ENCODE measurements at regions not wholly inside any gene's neighbourhood (a gene's known extent, or its start where the extent isn't known, plus 50 kb on each side); places are given as distances from the start of the nearest gene placed in this dataset.

DNA sequence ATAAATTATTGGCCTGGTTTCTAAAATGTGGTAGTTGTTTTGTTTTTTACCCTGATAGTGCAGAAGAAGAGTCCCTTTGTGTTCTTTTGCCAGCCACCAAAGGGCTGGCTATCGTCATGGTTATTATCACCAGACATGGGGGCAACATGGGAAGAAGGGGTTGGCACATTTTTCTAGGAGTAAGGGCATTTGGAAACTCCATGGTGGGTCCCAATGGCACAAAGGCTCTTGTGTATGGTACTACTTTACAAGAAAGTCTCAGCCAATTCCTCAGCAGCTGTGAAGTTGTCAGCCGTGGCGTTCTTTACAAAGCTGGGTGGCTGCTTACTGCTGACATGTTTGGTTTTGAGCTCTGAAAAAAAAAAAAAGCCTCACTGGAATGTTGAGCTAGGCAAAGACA lies 330.4 kb upstream of the ESRRG start:
- TF ChIP-seq JUNB (IDR thresholded peaks at IDR 0.05) (no peak), POLR2A (IDR thresholded peaks at IDR 0.05; ENCODE audit: low read depth, low read length) (no peak), RCOR1 (conservative IDR thresholded peaks at IDR 0.05; ENCODE audit: low read depth, low read length) (no peak), CREM (IDR thresholded peaks at IDR 0.05; ENCODE audit: low read depth) (no peak), CEBPB (IDR thresholded peaks at IDR 0.05; ENCODE audit: borderline replicate concordance in 1 of 2, low read depth in 2 of 2, low read length in 2 of 2) (no peak), RBBP5 (conservative IDR thresholded peaks at IDR 0.05) (no peak), SUZ12 (IDR thresholded peaks at IDR 0.05; ENCODE audit: unreplicated experiment) (no peak), EP300 (IDR thresholded peaks at IDR 0.05; ENCODE audit: borderline replicate concordance in 1 of 2, control insufficient read depth in 1 of 2, low read depth in 2 of 2, low read length in 2 of 2) (no peak), POLR2AphosphoS5 (IDR thresholded peaks at IDR 0.05; ENCODE audit: low read length) (no peak)
- TF ChIP-seq, protein P1, sequence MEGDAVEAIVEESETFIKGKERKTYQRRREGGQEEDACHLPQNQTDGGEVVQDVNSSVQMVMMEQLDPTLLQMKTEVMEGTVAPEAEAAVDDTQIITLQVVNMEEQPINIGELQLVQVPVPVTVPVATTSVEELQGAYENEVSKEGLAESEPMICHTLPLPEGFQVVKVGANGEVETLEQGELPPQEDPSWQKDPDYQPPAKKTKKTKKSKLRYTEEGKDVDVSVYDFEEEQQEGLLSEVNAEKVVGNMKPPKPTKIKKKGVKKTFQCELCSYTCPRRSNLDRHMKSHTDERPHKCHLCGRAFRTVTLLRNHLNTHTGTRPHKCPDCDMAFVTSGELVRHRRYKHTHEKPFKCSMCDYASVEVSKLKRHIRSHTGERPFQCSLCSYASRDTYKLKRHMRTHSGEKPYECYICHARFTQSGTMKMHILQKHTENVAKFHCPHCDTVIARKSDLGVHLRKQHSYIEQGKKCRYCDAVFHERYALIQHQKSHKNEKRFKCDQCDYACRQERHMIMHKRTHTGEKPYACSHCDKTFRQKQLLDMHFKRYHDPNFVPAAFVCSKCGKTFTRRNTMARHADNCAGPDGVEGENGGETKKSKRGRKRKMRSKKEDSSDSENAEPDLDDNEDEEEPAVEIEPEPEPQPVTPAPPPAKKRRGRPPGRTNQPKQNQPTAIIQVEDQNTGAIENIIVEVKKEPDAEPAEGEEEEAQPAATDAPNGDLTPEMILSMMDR (IDR thresholded peaks at IDR 0.05 in 2 of 3, conservative IDR thresholded peaks at IDR 0.05 in 1 of 3; ENCODE audit: control insufficient read depth in 2 of 3, extremely low read depth in 1 of 3, insufficient read depth in 1 of 3, low read depth in 3 of 3, low read length in 3 of 3): no peak
- TF ChIP-seq, protein P2, sequence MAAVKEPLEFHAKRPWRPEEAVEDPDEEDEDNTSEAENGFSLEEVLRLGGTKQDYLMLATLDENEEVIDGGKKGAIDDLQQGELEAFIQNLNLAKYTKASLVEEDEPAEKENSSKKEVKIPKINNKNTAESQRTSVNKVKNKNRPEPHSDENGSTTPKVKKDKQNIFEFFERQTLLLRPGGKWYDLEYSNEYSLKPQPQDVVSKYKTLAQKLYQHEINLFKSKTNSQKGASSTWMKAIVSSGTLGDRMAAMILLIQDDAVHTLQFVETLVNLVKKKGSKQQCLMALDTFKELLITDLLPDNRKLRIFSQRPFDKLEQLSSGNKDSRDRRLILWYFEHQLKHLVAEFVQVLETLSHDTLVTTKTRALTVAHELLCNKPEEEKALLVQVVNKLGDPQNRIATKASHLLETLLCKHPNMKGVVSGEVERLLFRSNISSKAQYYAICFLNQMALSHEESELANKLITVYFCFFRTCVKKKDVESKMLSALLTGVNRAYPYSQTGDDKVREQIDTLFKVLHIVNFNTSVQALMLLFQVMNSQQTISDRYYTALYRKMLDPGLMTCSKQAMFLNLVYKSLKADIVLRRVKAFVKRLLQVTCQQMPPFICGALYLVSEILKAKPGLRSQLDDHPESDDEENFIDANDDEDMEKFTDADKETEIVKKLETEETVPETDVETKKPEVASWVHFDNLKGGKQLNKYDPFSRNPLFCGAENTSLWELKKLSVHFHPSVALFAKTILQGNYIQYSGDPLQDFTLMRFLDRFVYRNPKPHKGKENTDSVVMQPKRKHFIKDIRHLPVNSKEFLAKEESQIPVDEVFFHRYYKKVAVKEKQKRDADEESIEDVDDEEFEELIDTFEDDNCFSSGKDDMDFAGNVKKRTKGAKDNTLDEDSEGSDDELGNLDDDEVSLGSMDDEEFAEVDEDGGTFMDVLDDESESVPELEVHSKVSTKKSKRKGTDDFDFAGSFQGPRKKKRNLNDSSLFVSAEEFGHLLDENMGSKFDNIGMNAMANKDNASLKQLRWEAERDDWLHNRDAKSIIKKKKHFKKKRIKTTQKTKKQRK (IDR thresholded peaks at IDR 0.05; ENCODE audit: low read depth, low read length): no peak

Data from GM12878 (cell line).